A673 (cell line): ENCODE measurements at regions not wholly inside any gene's neighbourhood (a gene's known extent, or its start where the extent isn't known, plus 50 kb on each side); places are given as distances from the start of the nearest gene placed in this dataset.

Source experiments
- EZH2 ChIP-seq: fragments of 200-600 bp; sonication (generic); IDR thresholded peaks from 2 replicates; pipeline ENCODE4 v1.6.1; 2017; ENCODE audit warnings: borderline replicate concordance, low read depth, mild to moderate bottlenecking, mixed read lengths, antibody characterized with exemption, low read length; ENCODE audit not compliant: poor library complexity, severe bottlenecking
- TF ChIP-seq, protein P1 (sequence below): fragments of 300-800, 200-600 bp; sonication (generic); conservative IDR thresholded peaks from 2 replicates; pipeline ENCODE4 v1.5.1; 2017; ENCODE audit warnings: low read depth, mild to moderate bottlenecking, antibody characterized with exemption, low read length, moderate library complexity, mixed read lengths

DNA sequence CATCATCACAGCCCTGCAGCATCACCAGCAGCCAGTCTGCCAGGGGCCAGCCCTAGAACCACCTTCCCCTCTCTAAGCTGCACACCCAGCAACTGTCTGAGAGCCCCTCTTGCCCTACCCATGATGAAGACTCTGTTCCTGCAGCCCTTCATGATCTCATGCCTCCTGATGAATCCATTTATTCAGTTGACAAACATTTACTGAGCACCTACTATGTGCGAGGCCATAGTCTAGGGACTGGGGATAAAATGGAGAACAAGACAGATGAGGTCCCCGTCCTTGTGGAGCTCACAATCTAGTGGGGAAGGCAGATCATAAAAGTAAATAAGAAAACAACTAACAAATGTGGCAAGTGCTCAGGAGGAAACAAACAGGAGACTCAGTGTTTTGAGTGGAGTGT, 96.3 kb downstream of the PCDH1 start:
- no peak for TF ChIP-seq EZH2
- TF ChIP-seq, protein P1, sequence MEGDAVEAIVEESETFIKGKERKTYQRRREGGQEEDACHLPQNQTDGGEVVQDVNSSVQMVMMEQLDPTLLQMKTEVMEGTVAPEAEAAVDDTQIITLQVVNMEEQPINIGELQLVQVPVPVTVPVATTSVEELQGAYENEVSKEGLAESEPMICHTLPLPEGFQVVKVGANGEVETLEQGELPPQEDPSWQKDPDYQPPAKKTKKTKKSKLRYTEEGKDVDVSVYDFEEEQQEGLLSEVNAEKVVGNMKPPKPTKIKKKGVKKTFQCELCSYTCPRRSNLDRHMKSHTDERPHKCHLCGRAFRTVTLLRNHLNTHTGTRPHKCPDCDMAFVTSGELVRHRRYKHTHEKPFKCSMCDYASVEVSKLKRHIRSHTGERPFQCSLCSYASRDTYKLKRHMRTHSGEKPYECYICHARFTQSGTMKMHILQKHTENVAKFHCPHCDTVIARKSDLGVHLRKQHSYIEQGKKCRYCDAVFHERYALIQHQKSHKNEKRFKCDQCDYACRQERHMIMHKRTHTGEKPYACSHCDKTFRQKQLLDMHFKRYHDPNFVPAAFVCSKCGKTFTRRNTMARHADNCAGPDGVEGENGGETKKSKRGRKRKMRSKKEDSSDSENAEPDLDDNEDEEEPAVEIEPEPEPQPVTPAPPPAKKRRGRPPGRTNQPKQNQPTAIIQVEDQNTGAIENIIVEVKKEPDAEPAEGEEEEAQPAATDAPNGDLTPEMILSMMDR: no peak
